WTC11 (cell line): ENCODE measurements at regions not wholly inside any gene's neighbourhood (a gene's known extent, or its start where the extent isn't known, plus 50 kb on each side); places are given as distances from the start of the nearest gene placed in this dataset.
A peak's percentile ranks its signal among the peaks of the same experiment; 100 is the strongest.

Experiments used
- ATAC-seq: fragments of 200-7000 bp; cut with Tn5 transposase; 2 replicates; pipeline ENCODE4 v1.10.0; 2021; ENCODE audit warnings: mild to moderate bottlenecking, moderate library complexity
- CTCF ChIA-PET: fragments of 300-600 bp; sonication (Branson Sonifier 250); formaldehyde crosslinking; loops from one replicate; lab custom pipeline; 2021; ENCODE audit warnings: antibody characterized with exemption; lab: Charles Lee
- POLR2A ChIA-PET: fragments of 350-600 bp; sonication (Branson Sonifier 250); formaldehyde crosslinking; loops from one replicate; lab custom pipeline; 2021; ENCODE audit warnings: antibody characterized with exemption; lab: Charles Lee
- DNase-seq: peaks from one replicate; pipeline ENCODE4 v3.0.0; 2021; ENCODE audit warnings: low spot score
- H3K27ac Mint-ChIP-seq: 2 replicates; pipeline ENCODE4 v1.8.0; 2021; ENCODE audit warnings: mixed read lengths
- H3K27me3 Mint-ChIP-seq: 2 replicates; pipeline ENCODE4 v1.8.0; 2021; ENCODE audit warnings: low read depth, mild to moderate bottlenecking, moderate library complexity, mixed read lengths
- H3K36me3 Mint-ChIP-seq: 2 replicates; pipeline ENCODE4 v1.8.0; 2021; ENCODE audit warnings: mixed read lengths
- H3K4me1 Mint-ChIP-seq: 2 replicates; pipeline ENCODE4 v1.8.0; 2022; ENCODE audit warnings: mixed read lengths
- H3K4me3 Mint-ChIP-seq: 2 replicates; pipeline ENCODE4 v1.8.0; 2021; ENCODE audit warnings: mild to moderate bottlenecking, moderate library complexity, mixed read lengths
- H3K9me3 Mint-ChIP-seq: 2 replicates; pipeline ENCODE4 v1.8.0; 2021; ENCODE audit warnings: mixed read lengths
- AFF4 ChIP-seq: sonication (generic); formaldehyde crosslinking; IDR thresholded peaks from 2 replicates; pipeline ENCODE4 v1.8.1; 2023; ENCODE audit warnings: mild to moderate bottlenecking, missing genetic modification reagents, borderline replicate concordance
- CDX4 ChIP-seq: fragments of 250-450 bp; sonication (Bioruptor Pico); IDR thresholded peaks from 2 replicates; pipeline ENCODE4 v1.9.0; 2021; ENCODE audit warnings: moderate library complexity, mild to moderate bottlenecking, inconsistent platforms, borderline replicate concordance
- GRHL2 ChIP-seq: fragments of 250-450 bp; sonication (Bioruptor Pico); IDR thresholded peaks from 2 replicates; pipeline ENCODE4 v1.8.0; 2022; ENCODE audit warnings: mild to moderate bottlenecking, moderate library complexity; ENCODE audit not compliant: insufficient replicate concordance, severe bottlenecking
- HMGXB4 ChIP-seq: sonication (generic); formaldehyde crosslinking; IDR thresholded peaks from 2 replicates; pipeline ENCODE4 v1.8.1; 2023; ENCODE audit warnings: mild to moderate bottlenecking, moderate library complexity, missing genetic modification reagents
- JAZF1 ChIP-seq: fragments of 250-450 bp; sonication (Bioruptor Pico); IDR thresholded peaks from 2 replicates; pipeline ENCODE4 v1.9.0; 2021; ENCODE audit warnings: moderate library complexity, mild to moderate bottlenecking, inconsistent platforms
- MXD4 ChIP-seq: fragments of 250-450 bp; sonication (Bioruptor Pico); IDR thresholded peaks from 2 replicates; pipeline ENCODE4 v1.8.0; 2021; ENCODE audit warnings: mild to moderate bottlenecking, moderate library complexity, borderline replicate concordance
- NR2C2 ChIP-seq: sonication (generic); formaldehyde crosslinking; IDR thresholded peaks from 2 replicates; pipeline ENCODE4 v1.8.0; 2022; ENCODE audit warnings: mild to moderate bottlenecking, missing genetic modification reagents
- PRDM15 ChIP-seq: sonication (generic); formaldehyde crosslinking; IDR thresholded peaks from 2 replicates; pipeline ENCODE4 v1.8.0; 2022; ENCODE audit warnings: missing genetic modification reagents
- RORB ChIP-seq: fragments of 250-450 bp; sonication (Bioruptor Pico); IDR thresholded peaks from 2 replicates; pipeline ENCODE4 v1.9.0; 2021; ENCODE audit warnings: mild to moderate bottlenecking
- SMAD4 ChIP-seq: sonication (generic); formaldehyde crosslinking; IDR thresholded peaks from 2 replicates; pipeline ENCODE4 v1.8.0; 2022; ENCODE audit warnings: mild to moderate bottlenecking, missing genetic modification reagents
- TEAD4 ChIP-seq: sonication (generic); formaldehyde crosslinking; IDR thresholded peaks from 2 replicates; pipeline ENCODE4 v1.8.0; 2022; ENCODE audit warnings: mild to moderate bottlenecking, missing genetic modification reagents
- USF1 ChIP-seq: sonication (generic); formaldehyde crosslinking; IDR thresholded peaks from 2 replicates; pipeline ENCODE4 v1.8.0; 2022; ENCODE audit warnings: mild to moderate bottlenecking, missing genetic modification reagents
- ZBTB43 ChIP-seq: sonication (generic); formaldehyde crosslinking; IDR thresholded peaks from 2 replicates; pipeline ENCODE4 v1.8.1; 2023; ENCODE audit warnings: mild to moderate bottlenecking, missing genetic modification reagents
- ZMAT4 ChIP-seq: fragments of 250-450 bp; sonication (Bioruptor Pico); IDR thresholded peaks from 2 replicates; pipeline ENCODE4 v1.9.0; 2021; ENCODE audit warnings: mild to moderate bottlenecking
- ZNF232 ChIP-seq: sonication (generic); formaldehyde crosslinking; IDR thresholded peaks from 2 replicates; pipeline ENCODE4 v1.8.0; 2022; ENCODE audit warnings: mild to moderate bottlenecking, missing genetic modification reagents
- ZNF396 ChIP-seq: fragments of 250-450 bp; sonication (Bioruptor Pico); IDR thresholded peaks from 2 replicates; pipeline ENCODE4 v1.8.0; 2021; ENCODE audit warnings: mild to moderate bottlenecking, moderate library complexity, borderline replicate concordance
- ZNF416 ChIP-seq: fragments of 250-450 bp; sonication (Bioruptor Pico); IDR thresholded peaks from 2 replicates; pipeline ENCODE4 v1.9.0; 2021; ENCODE audit warnings: mild to moderate bottlenecking, inconsistent platforms
- ZNF425 ChIP-seq: fragments of 250-450 bp; sonication (Bioruptor Pico); conservative IDR thresholded peaks from 2 replicates; pipeline ENCODE4 v1.9.0; 2021; ENCODE audit warnings: mild to moderate bottlenecking

GRCh38 chrX:131828482-131828881, 194.6 kb upstream of the STK26 start:
- DNase-seq (no peak), ATAC-seq (no peak)
- POLR2A ChIA-PET: interaction anchor here (1.1 kb wide), 1 partner anchor 194 kb away, joined by 5 read pairs; the partner anchor contains the start of gene STK26
- Mint-ChIP-seq H3K9me3 (no peaks in the 10 kb centered on the region), H3K27me3 (no peaks in the 10 kb centered on the region), H3K4me3 (peak overlapping the region; percentile 77), H3K27ac (peak overlapping the region; percentile 72), H3K4me1 (peaks cover 35% of the 10 kb centered on the region), H3K36me3 (peaks cover 27% of the 10 kb centered on the region)
- CTCF ChIA-PET: interaction anchor here (0.7 to 1.3 kb wide), 4 partner anchors 13 to 391 kb away, joined by 3 to 11 read pairs (median 3); partner anchors contain the start of gene RAP2C
- no peak for TF ChIP-seq CDX4 (CRISPR knock-in tag)

- CTCF ChIA-PET: interaction anchor here (0.6 to 3.3 kb wide), 5 partner anchors 11 to 784 kb away, joined by 3 to 15 read pairs (median 4); partner anchors contain the start of gene RAP2C
- TF ChIP-seq AFF4 (CRISPR knock-in tag) (no peak), ZNF425 (CRISPR knock-in tag) (no peak), HMGXB4 (CRISPR knock-in tag) (0 out of 2 replicates have a peak, but pooled peaks have one; percentile 44), NR2C2 (CRISPR knock-in tag) (no peak), GRHL2 (CRISPR knock-in tag) (no peak), ZNF396 (CRISPR knock-in tag) (no peak), PRDM15 (CRISPR knock-in tag) (peak; percentile 69), ZBTB43 (CRISPR knock-in tag) (no peak), ZNF416 (CRISPR knock-in tag) (no peak), ZNF232 (CRISPR knock-in tag) (no peak), SMAD4 (CRISPR knock-in tag) (no peak), TEAD4 (CRISPR knock-in tag) (no peak), JAZF1 (CRISPR knock-in tag) (no peak), MXD4 (CRISPR knock-in tag) (no peak), ZMAT4 (CRISPR knock-in tag) (no peak), USF1 (CRISPR knock-in tag) (peak; percentile 77), RORB (no peak)
Observed at GRCh38 chrX:131830400-131831184, 192.5 kb upstream of the STK26 start.

More at GRCh38 chrX:131830400-131831184, 192.5 kb upstream of the STK26 start:
- Mint-ChIP-seq H3K27me3 (no peaks in the 10 kb centered on the region), H3K4me1 (peaks cover 33% of the 10 kb centered on the region), H3K27ac (peak overlapping the region; percentile 94), H3K36me3 (peaks cover 14% of the 10 kb centered on the region), H3K9me3 (no peaks in the 10 kb centered on the region), H3K4me3 (peak overlapping the region; percentile 92)
- ATAC-seq (peak; percentile 93), DNase-seq (peak; percentile 73)
- POLR2A ChIA-PET: interaction anchor here (0.6 kb wide), 1 partner anchor 387 kb away, joined by 4 read pairs; no protein-coding TSS in a partner anchor
